Activated CD8-positive, alpha-beta T cell treated with anti-CD3 and anti-CD28 coated beads for 36 hours (primary cell): ENCODE measurements at regions not wholly inside any gene's neighbourhood (a gene's known extent, or its start where the extent isn't known, plus 50 kb on each side); places are given as distances from the start of the nearest gene placed in this dataset.

Source experiments
- ATAC-seq: fragments of 200-7000 bp; cut with Tn5 transposase; one replicate; pipeline ENCODE4 v1.10.0; 2021; ENCODE audit warnings: mild to moderate bottlenecking, moderate library complexity
- CTCF ChIA-PET: fragments of 350-600 bp; sonication (Branson Sonifier 250); formaldehyde crosslinking; loops from one replicate; lab custom pipeline; 2021; ENCODE audit warnings: antibody characterized with exemption; lab: Charles Lee
- POLR2A ChIA-PET: fragments of 350-600 bp; sonication (Branson Sonifier 250); formaldehyde crosslinking; loops from one replicate; lab custom pipeline; 2021; ENCODE audit warnings: antibody characterized with exemption; lab: Charles Lee
- DNase-seq: peaks from one replicate; pipeline ENCODE4 v3.0.0-alpha.2; 2020
- H3K27ac Mint-ChIP-seq: one replicate; pipeline ENCODE4 v1.8.0; 2021; ENCODE audit warnings: mild to moderate bottlenecking, mixed read lengths
- H3K27me3 Mint-ChIP-seq: one replicate; pipeline ENCODE4 v1.8.0; 2021; ENCODE audit warnings: mixed read lengths
- H3K36me3 Mint-ChIP-seq: one replicate; pipeline ENCODE4 v1.8.0; 2021; ENCODE audit warnings: low read depth, mixed read lengths
- H3K4me1 Mint-ChIP-seq: one replicate; pipeline ENCODE4 v1.8.0; 2021; ENCODE audit warnings: low read depth, mixed read lengths
- H3K4me3 Mint-ChIP-seq: one replicate; pipeline ENCODE4 v1.8.0; 2021; ENCODE audit warnings: mild to moderate bottlenecking, moderate library complexity, mixed read lengths
- H3K9me3 Mint-ChIP-seq: one replicate; pipeline ENCODE4 v1.8.0; 2021; ENCODE audit warnings: mixed read lengths
- CTCF ChIP-seq: fragments of 200-600 bp; IDR thresholded peaks from one replicate; pipeline ENCODE4 v1.8.0; 2022; ENCODE audit warnings: antibody characterized with exemption, mild to moderate bottlenecking
- intact Hi-C: fragments of 100-400 bp; cut with micrococcal nuclease; formaldehyde crosslinking; loops from one replicate; pipeline ENCODE4 v1.10.0; 2022

- no peaks in the 10 kb centered on the region for H3K27me3 Mint-ChIP-seq
- peaks cover 42% of the 10 kb centered on the region for H3K4me1 Mint-ChIP-seq
- no peak for ATAC-seq
- ChIA-PET CTCF (interaction anchor here (2.3 to 2.7 kb wide), 2 partner anchors 11 to 22 kb away, joined by 9 to 11 read pairs; no protein-coding TSS in a partner anchor), POLR2A (interaction anchor here (1.0 to 1.5 kb wide), 4 partner anchors 9 to 42 kb away, joined by 3 to 5 read pairs (median 4); no protein-coding TSS in a partner anchor)
- TF ChIP-seq CTCF: no peak
- H3K9me3 Mint-ChIP-seq: peaks cover 1% of the 10 kb centered on the region
- intact Hi-C loops: loop anchor here (5.0 kb wide), 1 partner anchor 43 kb away; no protein-coding TSS in a partner anchor
- no peak overlapping the region for H3K27ac Mint-ChIP-seq
- no peak overlapping the region for H3K4me3 Mint-ChIP-seq
- DNase-seq: no peak
- H3K36me3 Mint-ChIP-seq: peaks cover 2% of the 10 kb centered on the region
Observed at GRCh38 chr6:90454836-90455427, 131.9 kb downstream of the MAP3K7 start.

DNA sequence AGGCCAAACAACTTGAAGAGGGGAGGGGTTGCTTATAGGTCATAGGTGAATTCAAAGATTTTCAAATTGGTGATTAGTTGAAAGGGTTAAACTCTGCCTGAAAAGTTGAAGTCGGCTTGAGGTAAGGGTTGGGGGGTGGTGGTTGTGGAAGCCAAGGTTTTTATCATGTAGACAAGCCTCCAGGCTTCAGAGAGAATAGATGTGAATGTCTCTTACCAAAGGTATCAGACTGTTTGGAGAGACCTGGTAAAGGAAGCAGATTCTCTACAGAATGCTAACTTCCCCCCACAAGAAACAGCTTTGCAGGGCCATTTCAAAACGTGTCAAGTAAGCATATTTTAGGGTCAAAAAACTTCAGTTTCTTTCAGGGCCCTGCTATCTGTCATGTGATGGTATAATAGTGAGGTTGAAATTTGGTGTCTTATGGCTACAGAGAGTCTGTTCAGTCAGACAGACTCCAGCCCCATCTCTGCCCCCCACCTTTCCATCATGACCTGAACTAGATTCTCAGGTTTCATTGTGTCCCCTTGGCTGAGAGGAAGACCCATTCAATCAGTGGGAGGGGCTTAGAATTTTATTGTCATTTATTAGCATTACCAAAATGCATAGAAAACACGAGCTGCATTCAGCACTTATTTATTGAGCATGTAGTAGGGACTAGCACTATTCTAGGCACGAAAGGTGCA is 136.5 kb downstream of the MAP3K7 start:
- TF ChIP-seq CTCF: no peak
- peaks cover 3% of the 10 kb centered on the region for H3K9me3 Mint-ChIP-seq
- no peak overlapping the region for H3K27ac Mint-ChIP-seq
- ChIA-PET CTCF (interaction anchor here (0.9 to 1.0 kb wide), 3 partner anchors 15 to 53 kb away, joined by 4 read pairs; no protein-coding TSS in a partner anchor), POLR2A (interaction anchor here (1.6 kb wide), 1 partner anchor 25 kb away, joined by 3 read pairs; no protein-coding TSS in a partner anchor)
- H3K4me1 Mint-ChIP-seq: peaks cover 21% of the 10 kb centered on the region
- H3K4me3 Mint-ChIP-seq: no peak overlapping the region
- intact Hi-C loops: no loop called here
- no peak for DNase-seq
- no peak for ATAC-seq
- no peaks in the 10 kb centered on the region for H3K27me3 Mint-ChIP-seq
- peaks cover 2% of the 10 kb centered on the region for H3K36me3 Mint-ChIP-seq

DNA sequence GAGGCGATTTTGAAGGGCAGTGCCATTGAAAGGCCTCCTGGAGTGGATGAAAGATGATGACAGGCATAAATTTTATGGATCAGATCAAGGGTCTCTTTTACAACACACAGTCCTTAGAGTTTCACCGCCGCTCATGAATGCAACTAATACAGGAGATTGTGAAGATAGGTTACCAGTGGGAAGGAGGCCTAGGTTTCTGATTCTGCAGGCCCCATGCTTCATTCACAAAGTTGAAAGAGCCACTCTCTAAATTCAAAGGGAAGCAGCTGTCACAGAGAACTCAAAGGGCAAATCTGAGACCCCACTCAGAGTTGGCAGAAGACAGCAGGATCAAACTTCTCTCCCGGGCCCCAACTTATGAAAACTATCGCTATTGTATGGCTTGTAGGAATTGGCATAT is 137.6 kb downstream of the MAP3K7 start:
- POLR2A ChIA-PET: interaction anchor here (1.6 kb wide), 1 partner anchor 24 kb away, joined by 3 read pairs; no protein-coding TSS in a partner anchor
- no peak overlapping the region for H3K4me3 Mint-ChIP-seq
- DNase-seq: no peak
- CTCF ChIA-PET: interaction anchor here (1.0 kb wide), 2 partner anchors 16 to 52 kb away, joined by 4 read pairs; no protein-coding TSS in a partner anchor
- TF ChIP-seq CTCF: no peak
- peaks cover 1% of the 10 kb centered on the region for H3K9me3 Mint-ChIP-seq
- no peak for ATAC-seq
- peaks cover 28% of the 10 kb centered on the region for H3K4me1 Mint-ChIP-seq
- intact Hi-C loops: no loop called here
- no peaks in the 10 kb centered on the region for H3K27me3 Mint-ChIP-seq
- H3K27ac Mint-ChIP-seq: no peak overlapping the region
- H3K36me3 Mint-ChIP-seq: peaks cover 2% of the 10 kb centered on the region

DNA sequence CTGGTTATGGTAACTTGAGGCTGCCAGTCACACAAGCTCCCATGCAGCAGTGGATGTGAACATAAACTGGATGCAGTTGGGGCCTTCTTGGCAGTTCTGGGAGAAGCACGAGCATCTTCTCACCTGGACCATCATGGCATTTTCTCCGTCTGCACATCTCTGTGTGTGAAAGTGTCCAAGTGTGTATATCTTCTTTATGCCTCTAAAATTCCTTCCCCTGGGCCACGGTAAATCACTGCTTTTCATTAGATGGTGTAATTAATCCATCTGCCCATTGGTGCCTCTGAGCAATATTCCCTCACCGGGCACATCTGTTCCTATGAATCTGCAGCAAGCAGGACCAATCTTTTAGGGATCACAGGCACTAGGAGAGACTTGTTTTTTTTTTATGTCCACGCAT is 138.0 kb downstream of the MAP3K7 start:
- peaks cover 31% of the 10 kb centered on the region for H3K4me1 Mint-ChIP-seq
- no peak overlapping the region for H3K27ac Mint-ChIP-seq
- intact Hi-C loops: no loop called here
- TF ChIP-seq CTCF: no peak
- peaks cover 2% of the 10 kb centered on the region for H3K36me3 Mint-ChIP-seq
- POLR2A ChIA-PET: interaction anchor here (1.6 kb wide), 1 partner anchor 23 kb away, joined by 3 read pairs; no protein-coding TSS in a partner anchor
- CTCF ChIA-PET: no interaction called here
- no peak overlapping the region for H3K4me3 Mint-ChIP-seq
- peaks cover 1% of the 10 kb centered on the region for H3K9me3 Mint-ChIP-seq
- DNase-seq (no peak), ATAC-seq (no peak)
- H3K27me3 Mint-ChIP-seq: no peaks in the 10 kb centered on the region
